ENCODE measurements at regions not wholly inside any gene's neighbourhood (a gene's known extent, or its start where the extent isn't known, plus 50 kb on each side); places are given as distances from the start of the nearest gene placed in this dataset.

GRCh38 chr5:142398730-142399055, 73.9 kb upstream of the SPRY4 start:
- TF ChIP-seq CTCF (IDR thresholded peaks at IDR 0.05 in 8 of 11, conservative IDR thresholded peaks at IDR 0.05 in 3 of 11) (no peak), POLR2A (IDR thresholded peaks at IDR 0.05) (no peak), POLR2AphosphoS5 (IDR thresholded peaks at IDR 0.05) (no peak)
